ENCODE measurements at regions not wholly inside any gene's neighbourhood (a gene's known extent, or its start where the extent isn't known, plus 50 kb on each side); places are given as distances from the start of the nearest gene placed in this dataset.

DNA sequence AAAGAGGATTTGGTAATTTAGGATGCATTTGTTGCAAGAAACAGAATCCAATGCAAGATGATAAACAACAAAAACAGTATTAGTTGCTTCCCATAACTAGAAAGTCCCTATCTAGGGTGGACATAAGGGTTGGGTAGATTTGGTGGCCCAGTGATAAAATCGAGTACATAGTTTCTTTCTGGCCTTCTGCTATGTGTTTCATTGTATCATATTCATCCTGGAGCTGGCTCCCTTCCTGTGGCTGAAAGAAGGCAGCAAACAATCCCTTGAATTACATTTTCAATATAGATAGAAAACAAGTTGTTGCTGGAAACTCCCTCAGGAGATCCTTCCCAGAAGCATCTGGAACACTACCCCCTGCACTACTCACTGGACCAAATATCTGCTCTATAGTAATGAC lies 135.1 kb downstream of the ID4 start:
- DNase-seq (ENCODE audit: unreplicated experiment): no peak
- Mint-ChIP-seq H3K9me3 (ENCODE audit: unreplicated experiment) (no peaks in the 10 kb centered on the region), H3K27me3 (ENCODE audit: insufficient read depth, unreplicated experiment) (peaks cover 30% of the 10 kb centered on the region), H3K27ac (ENCODE audit: low read depth, unreplicated experiment) (no peak overlapping the region), H3K36me3 (ENCODE audit: insufficient read depth, unreplicated experiment) (no peaks in the 10 kb centered on the region), H3K4me1 (ENCODE audit: insufficient read depth, unreplicated experiment) (no peaks in the 10 kb centered on the region), H3K4me3 (ENCODE audit: unreplicated experiment) (no peak overlapping the region)
- TF ChIP-seq, protein P1, sequence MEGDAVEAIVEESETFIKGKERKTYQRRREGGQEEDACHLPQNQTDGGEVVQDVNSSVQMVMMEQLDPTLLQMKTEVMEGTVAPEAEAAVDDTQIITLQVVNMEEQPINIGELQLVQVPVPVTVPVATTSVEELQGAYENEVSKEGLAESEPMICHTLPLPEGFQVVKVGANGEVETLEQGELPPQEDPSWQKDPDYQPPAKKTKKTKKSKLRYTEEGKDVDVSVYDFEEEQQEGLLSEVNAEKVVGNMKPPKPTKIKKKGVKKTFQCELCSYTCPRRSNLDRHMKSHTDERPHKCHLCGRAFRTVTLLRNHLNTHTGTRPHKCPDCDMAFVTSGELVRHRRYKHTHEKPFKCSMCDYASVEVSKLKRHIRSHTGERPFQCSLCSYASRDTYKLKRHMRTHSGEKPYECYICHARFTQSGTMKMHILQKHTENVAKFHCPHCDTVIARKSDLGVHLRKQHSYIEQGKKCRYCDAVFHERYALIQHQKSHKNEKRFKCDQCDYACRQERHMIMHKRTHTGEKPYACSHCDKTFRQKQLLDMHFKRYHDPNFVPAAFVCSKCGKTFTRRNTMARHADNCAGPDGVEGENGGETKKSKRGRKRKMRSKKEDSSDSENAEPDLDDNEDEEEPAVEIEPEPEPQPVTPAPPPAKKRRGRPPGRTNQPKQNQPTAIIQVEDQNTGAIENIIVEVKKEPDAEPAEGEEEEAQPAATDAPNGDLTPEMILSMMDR (IDR thresholded peaks at IDR 0.05; ENCODE audit: unreplicated experiment): no peak
- ChIA-PET POLR2A (no interaction called here), CTCF (no interaction called here)
- BruUV-seq (replicated peaks): no TSS peak
- intact Hi-C loops (cut with micrococcal nuclease): no loop called here

GRCh38 chr6:19976411-19977129 lies 139.4 kb downstream of the ID4 start:
- DNase-seq (ENCODE audit: unreplicated experiment): no peak
- intact Hi-C loops (cut with micrococcal nuclease): no loop called here
- no peak overlapping the region for H3K27ac Mint-ChIP-seq (ENCODE audit: low read depth, unreplicated experiment)
- H3K4me3 Mint-ChIP-seq (ENCODE audit: unreplicated experiment): no peak overlapping the region
- H3K36me3 Mint-ChIP-seq (ENCODE audit: insufficient read depth, unreplicated experiment): no peaks in the 10 kb centered on the region
- ChIA-PET POLR2A (interaction anchor here (0.6 kb wide), 3 partner anchors 43 to 50 kb away, joined by 3 to 4 read pairs (median 3); no protein-coding TSS in a partner anchor), CTCF (interaction anchor here (0.6 to 1.1 kb wide), 4 partner anchors 13 to 456 kb away, joined by 3 to 8 read pairs (median 4); no protein-coding TSS in a partner anchor)
- peaks cover 31% of the 10 kb centered on the region for H3K27me3 Mint-ChIP-seq (ENCODE audit: insufficient read depth, unreplicated experiment)
- BruUV-seq (replicated peaks): no TSS peak
- TF ChIP-seq, protein P1 (IDR thresholded peaks at IDR 0.05; ENCODE audit: unreplicated experiment): no peak
- H3K9me3 Mint-ChIP-seq (ENCODE audit: unreplicated experiment): no peaks in the 10 kb centered on the region
- H3K4me1 Mint-ChIP-seq (ENCODE audit: insufficient read depth, unreplicated experiment): no peaks in the 10 kb centered on the region

- no peaks in the 10 kb centered on the region for H3K4me1 Mint-ChIP-seq (ENCODE audit: insufficient read depth, unreplicated experiment)
- no peaks in the 10 kb centered on the region for H3K36me3 Mint-ChIP-seq (ENCODE audit: insufficient read depth, unreplicated experiment)
- ChIA-PET CTCF (interaction anchor here (1.2 kb wide), 1 partner anchor 13 kb away, joined by 3 read pairs; no protein-coding TSS in a partner anchor), POLR2A (no interaction called here)
- H3K27ac Mint-ChIP-seq (ENCODE audit: low read depth, unreplicated experiment): no peak overlapping the region
- intact Hi-C loops (cut with micrococcal nuclease): no loop called here
- H3K27me3 Mint-ChIP-seq (ENCODE audit: insufficient read depth, unreplicated experiment): peaks cover 40% of the 10 kb centered on the region
- BruUV-seq (replicated peaks): no TSS peak
- DNase-seq (ENCODE audit: unreplicated experiment): no peak
- H3K9me3 Mint-ChIP-seq (ENCODE audit: unreplicated experiment): no peaks in the 10 kb centered on the region
- TF ChIP-seq, protein P1 (IDR thresholded peaks at IDR 0.05; ENCODE audit: unreplicated experiment): no peak
- H3K4me3 Mint-ChIP-seq (ENCODE audit: unreplicated experiment): no peak overlapping the region
Observed at GRCh38 chr6:19979059-19979458, 141.9 kb downstream of the ID4 start.

DNA sequence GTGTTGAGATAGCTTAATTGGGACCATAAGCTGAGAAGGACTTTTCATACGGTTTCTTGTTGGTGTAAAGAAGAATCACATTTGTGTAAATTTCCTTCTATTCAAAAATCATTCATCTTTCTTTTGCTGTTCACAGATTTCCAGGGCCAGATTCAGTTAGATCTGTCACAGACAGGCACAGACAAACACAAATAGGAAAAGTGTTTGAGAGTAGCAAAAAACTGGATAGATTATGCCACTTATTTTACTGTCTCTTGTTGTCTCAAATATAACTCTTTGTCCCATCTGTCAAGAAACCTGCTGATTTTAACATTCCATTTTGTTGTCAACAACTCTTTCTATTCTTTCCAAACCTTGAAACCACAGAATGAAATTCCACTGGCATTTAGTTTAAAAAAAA lies 142.8 kb downstream of the ID4 start:
- H3K27ac Mint-ChIP-seq (ENCODE audit: low read depth, unreplicated experiment): no peak overlapping the region
- H3K9me3 Mint-ChIP-seq (ENCODE audit: unreplicated experiment): no peaks in the 10 kb centered on the region
- ChIA-PET POLR2A (no interaction called here), CTCF (no interaction called here)
- BruUV-seq (replicated peaks): no TSS peak
- H3K27me3 Mint-ChIP-seq (ENCODE audit: insufficient read depth, unreplicated experiment): peaks cover 31% of the 10 kb centered on the region
- no peaks in the 10 kb centered on the region for H3K4me1 Mint-ChIP-seq (ENCODE audit: insufficient read depth, unreplicated experiment)
- no peaks in the 10 kb centered on the region for H3K36me3 Mint-ChIP-seq (ENCODE audit: insufficient read depth, unreplicated experiment)
- no peak for DNase-seq (ENCODE audit: unreplicated experiment)
- H3K4me3 Mint-ChIP-seq (ENCODE audit: unreplicated experiment): no peak overlapping the region
- TF ChIP-seq, protein P1 (IDR thresholded peaks at IDR 0.05; ENCODE audit: unreplicated experiment): no peak
- intact Hi-C loops (cut with micrococcal nuclease): no loop called here
